Suprapubic skin (tissue), 4 donors: ENCODE measurements at regions not wholly inside any gene's neighbourhood (a gene's known extent, or its start where the extent isn't known, plus 50 kb on each side); places are given as distances from the start of the nearest gene placed in this dataset.

ENCODE experiments used
- DNase-seq, 2 donors: peaks; one replicate each; pipeline ENCODE4 v3.0.0-alpha.2; 2019; ENCODE audit warnings: low spot score in 2 of 2
- H3K27ac ChIP-seq: fragments of 200-600 bp; sonication (generic); one replicate; pipeline ENCODE4 v1.5.1; 2019
- H3K27me3 ChIP-seq: fragments of 200-600 bp; sonication (generic); one replicate; pipeline ENCODE4 v1.5.1; 2019
- H3K36me3 ChIP-seq: fragments of 200-600 bp; sonication (generic); one replicate; pipeline ENCODE4 v1.5.1; 2019
- H3K4me1 ChIP-seq: fragments of 200-600 bp; sonication (generic); one replicate; pipeline ENCODE4 v1.5.1; 2019
- H3K4me3 ChIP-seq: fragments of 200-600 bp; sonication (generic); one replicate; pipeline ENCODE4 v1.5.1; 2019; ENCODE audit warnings: mild to moderate bottlenecking
- H3K9me3 ChIP-seq: fragments of 200-600 bp; sonication (generic); one replicate; pipeline ENCODE4 v1.5.1; 2019
- EP300 ChIP-seq: sonication (generic); formaldehyde crosslinking; IDR thresholded peaks from one replicate; pipeline ENCODE4 v1.6.1; 2017; ENCODE audit warnings: antibody characterized with exemption
- POLR2A ChIP-seq, 2 donors: fragments of 450-650 bp; IDR thresholded peaks; one replicate each; pipeline ENCODE4 v1.6.1; 2017; ENCODE audit warnings: antibody characterized with exemption in 2 of 2, mild to moderate bottlenecking in 2 of 2, moderate library complexity in 2 of 2
- POLR2AphosphoS5 ChIP-seq, 3 donors: sonication (generic); formaldehyde crosslinking; IDR thresholded peaks; one replicate each; pipeline ENCODE4 v1.6.1; 2017; ENCODE audit warnings: antibody characterized with exemption in 3 of 3
- WGBS: methylation state at CpG from one replicate; pipeline ENCODE4 v1.1.5; 2018; 5-methylcytosine and 5-hydroxymethylcytosine counted together
- TF ChIP-seq, protein P1 (sequence below), 2 donors: fragments of 200-600 bp in 1 of 2; fragments of 450-650 bp in 1 of 2; sonication (generic) in 1 of 2; IDR thresholded peaks; one replicate each; pipeline ENCODE4 v1.5.1; 2016 to 2019; ENCODE audit warnings: antibody characterized with exemption in 2 of 2, mild to moderate bottlenecking in 1 of 2, moderate library complexity in 1 of 2

- Histone ChIP-seq H3K9me3 (no peaks in the 10 kb centered on the region), H3K4me1 (peaks cover 15% of the 10 kb centered on the region), H3K27ac (no peak overlapping the region), H3K36me3 (no peaks in the 10 kb centered on the region), H3K4me3 (no peak overlapping the region), H3K27me3 (peaks cover 42% of the 10 kb centered on the region)
- TF ChIP-seq POLR2AphosphoS5 (IDR thresholded peaks at IDR 0.05): no peak
- TF ChIP-seq POLR2A (IDR thresholded peaks at IDR 0.05): no peak
- no peak for TF ChIP-seq EP300
- TF ChIP-seq, protein P1, sequence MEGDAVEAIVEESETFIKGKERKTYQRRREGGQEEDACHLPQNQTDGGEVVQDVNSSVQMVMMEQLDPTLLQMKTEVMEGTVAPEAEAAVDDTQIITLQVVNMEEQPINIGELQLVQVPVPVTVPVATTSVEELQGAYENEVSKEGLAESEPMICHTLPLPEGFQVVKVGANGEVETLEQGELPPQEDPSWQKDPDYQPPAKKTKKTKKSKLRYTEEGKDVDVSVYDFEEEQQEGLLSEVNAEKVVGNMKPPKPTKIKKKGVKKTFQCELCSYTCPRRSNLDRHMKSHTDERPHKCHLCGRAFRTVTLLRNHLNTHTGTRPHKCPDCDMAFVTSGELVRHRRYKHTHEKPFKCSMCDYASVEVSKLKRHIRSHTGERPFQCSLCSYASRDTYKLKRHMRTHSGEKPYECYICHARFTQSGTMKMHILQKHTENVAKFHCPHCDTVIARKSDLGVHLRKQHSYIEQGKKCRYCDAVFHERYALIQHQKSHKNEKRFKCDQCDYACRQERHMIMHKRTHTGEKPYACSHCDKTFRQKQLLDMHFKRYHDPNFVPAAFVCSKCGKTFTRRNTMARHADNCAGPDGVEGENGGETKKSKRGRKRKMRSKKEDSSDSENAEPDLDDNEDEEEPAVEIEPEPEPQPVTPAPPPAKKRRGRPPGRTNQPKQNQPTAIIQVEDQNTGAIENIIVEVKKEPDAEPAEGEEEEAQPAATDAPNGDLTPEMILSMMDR (IDR thresholded peaks at IDR 0.05): no peak
- WGBS: 87% methylated on average over 7 of the region's 8 CpGs
- peak in 1 of 2 donors; percentile 47 for DNase-seq
Measured at GRCh38 chr14:104465482-104466390, 113.8 kb upstream of the C14orf180 start.

- Histone ChIP-seq H3K9me3 (no peaks in the 10 kb centered on the region), H3K4me3 (no peak overlapping the region), H3K36me3 (no peaks in the 10 kb centered on the region), H3K27me3 (peaks cover 34% of the 10 kb centered on the region), H3K27ac (no peak overlapping the region), H3K4me1 (peaks cover 2% of the 10 kb centered on the region)
- no peak for TF ChIP-seq POLR2A (IDR thresholded peaks at IDR 0.05)
- TF ChIP-seq EP300: no peak
- TF ChIP-seq, protein P1 (IDR thresholded peaks at IDR 0.05): no peak
- no peak for TF ChIP-seq POLR2AphosphoS5 (IDR thresholded peaks at IDR 0.05)
- 85% methylated on average over 5 of the region's 5 CpGs for WGBS
- DNase-seq: no peak
Measured at GRCh38 chr14:104467236-104467635, 112.3 kb upstream of the C14orf180 start.

- no peak overlapping the region for H3K27ac ChIP-seq
- WGBS: 76% methylated on average over 5 of the region's 7 CpGs
- H3K4me1 ChIP-seq: no peaks in the 10 kb centered on the region
- H3K27me3 ChIP-seq: peaks cover 33% of the 10 kb centered on the region
- TF ChIP-seq POLR2A (IDR thresholded peaks at IDR 0.05) (no peak), POLR2AphosphoS5 (IDR thresholded peaks at IDR 0.05) (no peak), EP300 (no peak)
- TF ChIP-seq, protein P1 (IDR thresholded peaks at IDR 0.05): no peak
- no peak for DNase-seq
- no peaks in the 10 kb centered on the region for H3K36me3 ChIP-seq
- no peaks in the 10 kb centered on the region for H3K9me3 ChIP-seq
- H3K4me3 ChIP-seq: no peak overlapping the region
Measured at GRCh38 chr14:104467641-104468040, 111.9 kb upstream of the C14orf180 start.

- Histone ChIP-seq H3K36me3 (no peaks in the 10 kb centered on the region), H3K27me3 (peaks cover 36% of the 10 kb centered on the region), H3K9me3 (no peaks in the 10 kb centered on the region), H3K4me3 (no peak overlapping the region), H3K4me1 (no peaks in the 10 kb centered on the region), H3K27ac (no peak overlapping the region)
- DNase-seq: peak in 1 of 2 donors; percentile 45
- WGBS: 48% methylated on average over 6 of the region's 6 CpGs
- TF ChIP-seq POLR2AphosphoS5 (IDR thresholded peaks at IDR 0.05): no peak
- no peak for TF ChIP-seq POLR2A (IDR thresholded peaks at IDR 0.05)
- TF ChIP-seq, protein P1 (IDR thresholded peaks at IDR 0.05): no peak
- no peak for TF ChIP-seq EP300
Measured at GRCh38 chr14:104469591-104469990, 110.0 kb upstream of the C14orf180 start.

DNA sequence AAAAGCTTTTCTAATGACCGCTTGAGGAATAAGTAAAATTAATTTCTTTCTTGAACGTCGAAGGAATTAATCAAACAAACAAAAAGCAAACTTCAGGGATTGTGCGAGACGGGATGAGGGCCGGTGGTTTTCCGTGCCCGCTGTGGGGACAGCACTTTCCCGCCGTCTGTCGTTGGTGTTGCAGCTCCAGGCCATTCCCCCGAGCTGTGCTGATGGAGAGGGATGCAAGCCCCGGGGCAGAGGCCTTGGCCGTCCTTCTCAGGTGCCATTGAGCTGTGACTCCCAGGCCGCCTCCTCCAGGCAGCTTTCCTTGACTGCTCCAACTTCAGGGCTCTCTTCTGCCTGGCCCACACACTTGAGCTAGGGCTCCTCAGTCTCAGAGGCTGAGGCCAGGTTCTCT is 109.0 kb upstream of the C14orf180 start:
- TF ChIP-seq, protein P1 (IDR thresholded peaks at IDR 0.05): no peak
- TF ChIP-seq POLR2AphosphoS5 (IDR thresholded peaks at IDR 0.05): no peak
- no peak for TF ChIP-seq POLR2A (IDR thresholded peaks at IDR 0.05)
- TF ChIP-seq EP300: no peak
- 87% methylated on average over 15 of the region's 15 CpGs for WGBS
- Histone ChIP-seq H3K27me3 (peaks cover 28% of the 10 kb centered on the region), H3K4me1 (no peaks in the 10 kb centered on the region), H3K27ac (no peak overlapping the region), H3K36me3 (no peaks in the 10 kb centered on the region), H3K4me3 (no peak overlapping the region), H3K9me3 (no peaks in the 10 kb centered on the region)
- DNase-seq: no peak
